ENCODE measurements at regions not wholly inside any gene's neighbourhood (a gene's known extent, or its start where the extent isn't known, plus 50 kb on each side); places are given as distances from the start of the nearest gene placed in this dataset.

GRCh38 chr12:93204896-93205295 lies 172.8 kb upstream of the NUDT4 start:
- no peak overlapping the region for H3K4me3 ChIP-seq (ENCODE audit: low read depth, low read length)
- no peak for DNase-seq (ENCODE audit: low read depth)
- TF ChIP-seq, protein P1, sequence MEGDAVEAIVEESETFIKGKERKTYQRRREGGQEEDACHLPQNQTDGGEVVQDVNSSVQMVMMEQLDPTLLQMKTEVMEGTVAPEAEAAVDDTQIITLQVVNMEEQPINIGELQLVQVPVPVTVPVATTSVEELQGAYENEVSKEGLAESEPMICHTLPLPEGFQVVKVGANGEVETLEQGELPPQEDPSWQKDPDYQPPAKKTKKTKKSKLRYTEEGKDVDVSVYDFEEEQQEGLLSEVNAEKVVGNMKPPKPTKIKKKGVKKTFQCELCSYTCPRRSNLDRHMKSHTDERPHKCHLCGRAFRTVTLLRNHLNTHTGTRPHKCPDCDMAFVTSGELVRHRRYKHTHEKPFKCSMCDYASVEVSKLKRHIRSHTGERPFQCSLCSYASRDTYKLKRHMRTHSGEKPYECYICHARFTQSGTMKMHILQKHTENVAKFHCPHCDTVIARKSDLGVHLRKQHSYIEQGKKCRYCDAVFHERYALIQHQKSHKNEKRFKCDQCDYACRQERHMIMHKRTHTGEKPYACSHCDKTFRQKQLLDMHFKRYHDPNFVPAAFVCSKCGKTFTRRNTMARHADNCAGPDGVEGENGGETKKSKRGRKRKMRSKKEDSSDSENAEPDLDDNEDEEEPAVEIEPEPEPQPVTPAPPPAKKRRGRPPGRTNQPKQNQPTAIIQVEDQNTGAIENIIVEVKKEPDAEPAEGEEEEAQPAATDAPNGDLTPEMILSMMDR (IDR thresholded peaks at IDR 0.05; ENCODE audit: insufficient read depth, low read depth, low read length) = no peak

DNA sequence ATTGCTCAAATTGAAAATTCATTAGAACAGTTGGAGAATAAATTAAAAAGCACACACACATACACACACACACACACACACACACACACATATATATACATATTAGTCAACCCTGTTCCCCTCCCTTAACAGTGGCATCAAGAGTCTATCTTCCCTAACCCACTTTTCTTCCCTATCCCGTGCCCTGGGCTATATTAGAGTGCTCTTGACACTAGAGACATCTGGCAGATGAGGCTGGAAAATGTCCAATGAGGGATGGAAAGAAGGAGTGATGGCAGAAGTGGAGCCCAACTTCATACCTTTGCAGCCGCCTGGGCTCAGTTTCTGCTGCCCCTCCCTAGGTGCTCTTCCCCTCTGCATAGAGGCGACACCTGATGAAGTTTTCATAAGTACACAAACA lies 172.4 kb upstream of the NUDT4 start:
- TF ChIP-seq, protein P1 (IDR thresholded peaks at IDR 0.05; ENCODE audit: insufficient read depth, low read depth, low read length) = no peak
- DNase-seq (ENCODE audit: low read depth) = no peak
- H3K4me3 ChIP-seq (ENCODE audit: low read depth, low read length) = no peak overlapping the region

DNA sequence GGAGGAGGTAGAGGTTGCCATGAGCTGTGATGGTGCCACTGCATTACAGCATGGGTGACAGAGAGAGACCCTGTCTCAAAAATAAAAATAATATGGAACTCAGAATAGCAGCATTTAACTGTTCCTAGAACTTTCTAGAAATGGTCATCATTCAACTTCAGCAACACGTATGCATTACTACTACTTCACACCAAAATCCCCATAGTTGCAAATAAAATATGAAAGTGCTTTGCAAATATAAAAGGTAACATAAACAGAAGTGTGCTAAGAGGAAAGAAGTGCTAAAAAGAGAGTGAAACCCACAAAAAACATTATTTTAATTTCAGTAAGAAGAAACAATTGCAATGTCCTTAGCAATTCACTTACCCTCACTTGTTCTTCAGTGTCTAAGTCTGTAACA lies 169.7 kb upstream of the NUDT4 start:
- no peak overlapping the region for H3K4me3 ChIP-seq (ENCODE audit: low read depth, low read length)
- TF ChIP-seq, protein P1 (IDR thresholded peaks at IDR 0.05; ENCODE audit: insufficient read depth, low read depth, low read length) = no peak
- DNase-seq (ENCODE audit: low read depth) = no peak

DNA sequence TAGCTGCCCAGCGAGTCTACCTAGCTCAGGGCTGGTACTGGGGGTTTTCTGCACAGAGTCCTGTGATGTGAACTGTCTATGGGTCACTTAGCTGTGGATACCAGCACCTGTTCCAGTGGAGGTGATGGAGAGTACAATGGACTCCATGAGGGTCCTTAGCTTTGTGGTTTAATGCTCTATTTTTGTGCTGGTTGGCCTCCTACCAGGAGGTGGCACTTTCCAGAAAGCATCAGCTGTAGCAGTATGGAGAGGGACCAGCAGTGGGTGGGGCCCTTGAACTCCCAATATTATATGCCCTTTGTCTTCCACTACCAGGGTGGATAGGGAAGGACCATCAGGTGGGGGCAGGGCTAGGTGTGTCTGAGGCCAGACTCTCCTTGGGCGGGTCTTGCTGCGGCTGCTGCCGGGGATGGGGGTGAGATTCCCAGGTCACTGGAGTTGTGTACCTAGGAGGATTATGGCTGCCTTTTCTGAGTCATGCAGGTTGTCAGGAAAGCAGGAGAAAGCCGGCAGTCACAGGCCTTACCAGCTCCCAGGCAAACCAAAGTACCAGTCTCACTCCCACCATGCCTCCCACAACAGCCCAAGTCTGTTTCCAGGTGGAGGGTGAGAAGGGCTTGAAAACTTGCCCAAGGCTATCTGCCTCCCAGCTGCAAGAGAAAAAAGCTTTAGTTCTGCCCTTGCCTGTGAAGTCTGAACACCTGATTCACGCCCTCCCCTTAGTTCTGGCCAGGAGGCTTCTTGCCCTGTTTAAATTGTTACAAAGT lies 163.0 kb upstream of the NUDT4 start:
- TF ChIP-seq, protein P1 (IDR thresholded peaks at IDR 0.05; ENCODE audit: insufficient read depth, low read depth, low read length) = no peak
- DNase-seq (ENCODE audit: low read depth) = no peak
- no peak overlapping the region for H3K4me3 ChIP-seq (ENCODE audit: low read depth, low read length)

DNA sequence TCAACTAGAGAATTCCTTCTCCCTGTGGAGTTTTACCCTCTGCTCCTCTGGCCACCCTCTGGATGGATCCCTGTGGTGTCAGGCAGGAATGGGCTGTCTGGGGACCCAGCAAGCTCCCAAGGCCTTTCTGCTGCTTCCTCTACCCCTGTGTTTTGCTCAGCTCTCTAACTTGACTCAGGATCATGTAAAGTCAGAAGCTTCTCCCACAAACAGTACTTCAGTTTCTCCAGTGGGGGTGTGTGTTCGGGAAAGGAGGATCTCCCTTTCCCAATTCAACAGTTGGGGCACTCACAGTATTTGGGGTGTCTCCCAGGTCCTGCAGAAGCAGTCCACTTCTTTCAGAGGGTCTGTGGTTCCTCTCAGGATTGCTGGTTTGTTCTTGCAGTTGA lies 162.4 kb upstream of the NUDT4 start:
- no peak for DNase-seq (ENCODE audit: low read depth)
- TF ChIP-seq, protein P1 (IDR thresholded peaks at IDR 0.05; ENCODE audit: insufficient read depth, low read depth, low read length) = no peak

DNA sequence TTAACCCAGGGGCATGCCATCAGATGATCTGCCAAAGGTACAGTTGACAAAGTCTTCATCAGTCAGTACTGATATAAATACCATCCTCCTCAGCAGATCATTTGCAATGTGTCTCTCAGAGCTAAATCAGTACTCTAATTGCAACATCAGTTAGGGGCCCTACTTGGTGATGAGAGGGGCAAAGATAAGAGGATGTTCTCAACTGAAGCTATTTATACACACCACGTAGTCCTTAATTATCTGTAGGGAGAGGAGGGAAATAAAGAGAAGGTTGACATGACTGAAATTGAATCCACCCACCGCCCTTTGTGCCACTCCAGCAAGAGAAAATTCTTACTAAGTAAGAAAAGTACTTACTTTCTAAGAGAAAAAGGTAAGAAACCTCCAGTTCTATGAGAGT lies 157.8 kb upstream of the NUDT4 start:
- no peak overlapping the region for H3K4me3 ChIP-seq (ENCODE audit: low read depth, low read length)
- TF ChIP-seq, protein P1 (IDR thresholded peaks at IDR 0.05; ENCODE audit: insufficient read depth, low read depth, low read length) = no peak
- no peak for DNase-seq (ENCODE audit: low read depth)

More for the DNA sequence above, 162.4 kb upstream of the NUDT4 start:
- no peak overlapping the region for H3K4me3 ChIP-seq (ENCODE audit: low read depth, low read length)

DNA sequence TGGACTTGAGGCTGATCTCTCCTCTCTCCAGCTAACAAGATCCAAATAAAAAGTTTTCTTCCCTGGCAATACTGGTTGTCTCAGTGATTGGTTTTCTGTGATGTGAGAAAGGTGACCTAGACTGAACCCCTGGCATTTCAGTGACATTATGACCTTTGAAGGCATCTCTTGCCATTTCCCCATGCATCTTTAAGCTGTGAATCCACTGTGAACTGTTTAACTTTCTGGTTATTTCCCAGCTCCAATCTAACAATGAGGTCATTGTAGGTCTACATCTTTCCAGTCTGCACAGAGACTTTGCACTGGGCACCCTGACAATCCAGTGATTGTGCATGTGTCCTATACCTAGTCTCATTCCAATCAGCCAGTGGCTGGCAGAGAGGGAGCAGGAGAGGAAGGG lies 155.9 kb upstream of the NUDT4 start:
- no peak overlapping the region for H3K4me3 ChIP-seq (ENCODE audit: low read depth, low read length)
- TF ChIP-seq, protein P1 (IDR thresholded peaks at IDR 0.05; ENCODE audit: insufficient read depth, low read depth, low read length) = no peak
- no peak for DNase-seq (ENCODE audit: low read depth)
